ENCODE measurements at regions not wholly inside any gene's neighbourhood (a gene's known extent, or its start where the extent isn't known, plus 50 kb on each side); places are given as distances from the start of the nearest gene placed in this dataset.

DNA sequence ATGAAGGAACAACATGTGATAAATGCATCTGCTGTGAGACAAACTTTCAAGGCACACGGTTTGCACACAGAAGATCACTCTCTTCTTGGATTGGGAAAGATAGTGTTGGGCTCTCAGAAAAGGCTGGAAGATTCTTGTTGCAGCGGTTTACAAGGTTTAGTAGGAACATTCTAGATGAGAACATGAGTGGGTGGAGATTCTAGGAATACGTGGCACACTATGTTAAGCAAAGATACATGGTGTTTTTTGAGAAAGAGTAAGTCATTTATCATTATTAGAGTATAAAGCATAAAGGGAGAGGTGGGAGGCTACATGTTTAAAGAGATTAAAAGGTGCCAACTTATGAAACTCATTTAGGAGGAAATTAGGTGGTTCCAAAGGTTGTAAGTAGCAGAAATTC is 348.8 kb upstream of the HS3ST1 start:
- TF ChIP-seq, protein P1, sequence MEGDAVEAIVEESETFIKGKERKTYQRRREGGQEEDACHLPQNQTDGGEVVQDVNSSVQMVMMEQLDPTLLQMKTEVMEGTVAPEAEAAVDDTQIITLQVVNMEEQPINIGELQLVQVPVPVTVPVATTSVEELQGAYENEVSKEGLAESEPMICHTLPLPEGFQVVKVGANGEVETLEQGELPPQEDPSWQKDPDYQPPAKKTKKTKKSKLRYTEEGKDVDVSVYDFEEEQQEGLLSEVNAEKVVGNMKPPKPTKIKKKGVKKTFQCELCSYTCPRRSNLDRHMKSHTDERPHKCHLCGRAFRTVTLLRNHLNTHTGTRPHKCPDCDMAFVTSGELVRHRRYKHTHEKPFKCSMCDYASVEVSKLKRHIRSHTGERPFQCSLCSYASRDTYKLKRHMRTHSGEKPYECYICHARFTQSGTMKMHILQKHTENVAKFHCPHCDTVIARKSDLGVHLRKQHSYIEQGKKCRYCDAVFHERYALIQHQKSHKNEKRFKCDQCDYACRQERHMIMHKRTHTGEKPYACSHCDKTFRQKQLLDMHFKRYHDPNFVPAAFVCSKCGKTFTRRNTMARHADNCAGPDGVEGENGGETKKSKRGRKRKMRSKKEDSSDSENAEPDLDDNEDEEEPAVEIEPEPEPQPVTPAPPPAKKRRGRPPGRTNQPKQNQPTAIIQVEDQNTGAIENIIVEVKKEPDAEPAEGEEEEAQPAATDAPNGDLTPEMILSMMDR (IDR thresholded peaks at IDR 0.05), result no peak
- TF ChIP-seq POLR2A (IDR thresholded peaks at IDR 0.05), result no peak

Data from sigmoid colon (tissue), 3 donors.